Muscle layer of duodenum (tissue), 2 donors: ENCODE measurements at regions not wholly inside any gene's neighbourhood (a gene's known extent, or its start where the extent isn't known, plus 50 kb on each side); places are given as distances from the start of the nearest gene placed in this dataset.

ENCODE experiments used
- H3K27ac ChIP-seq: one replicate; pipeline ENCODE4 v1.7.0; 2013; ENCODE audit warnings: mild to moderate bottlenecking, low read length
- H3K27me3 ChIP-seq: one replicate; pipeline ENCODE4 v1.7.0; 2013; ENCODE audit warnings: low read depth, mild to moderate bottlenecking, control low read depth, low read length
- H3K36me3 ChIP-seq, 2 donors: one replicate each; pipeline ENCODE4 v1.7.0; 2013; ENCODE audit warnings: low read length in 2 of 2, control low read depth in 1 of 2, mild to moderate bottlenecking in 1 of 2; ENCODE audit not compliant: insufficient read depth in 2 of 2, control insufficient read depth in 1 of 2
- H3K4me1 ChIP-seq, 2 donors: one replicate each; pipeline ENCODE4 v1.7.0; 2013; ENCODE audit warnings: low read length in 2 of 2, mild to moderate bottlenecking in 2 of 2, control low read depth in 1 of 2, moderate library complexity in 1 of 2; ENCODE audit not compliant: insufficient read depth in 2 of 2, control insufficient read depth in 1 of 2
- H3K4me3 ChIP-seq, 2 donors: one replicate each; pipeline ENCODE4 v1.7.0; 2013; ENCODE audit warnings: low read length in 2 of 2, low read depth in 1 of 2, mild to moderate bottlenecking in 1 of 2
- H3K9me3 ChIP-seq, 2 donors: one replicate each; pipeline ENCODE4 v1.7.0; 2013; ENCODE audit warnings: low read length in 2 of 2, control low read depth in 1 of 2, mild to moderate bottlenecking in 1 of 2; ENCODE audit not compliant: control insufficient read depth in 1 of 2
- donor health status: healthy.

GRCh38 chr10:128835361-128835760, 631.7 kb upstream of the MGMT start:
- no peaks in the 10 kb centered on the region for H3K36me3 ChIP-seq
- H3K4me3 ChIP-seq, result no peak overlapping the region
- no peaks in the 10 kb centered on the region for H3K9me3 ChIP-seq
- no peak overlapping the region for H3K27ac ChIP-seq
- H3K4me1 ChIP-seq, result no peaks in the 10 kb centered on the region
- no peaks in the 10 kb centered on the region for H3K27me3 ChIP-seq

- no peaks in the 10 kb centered on the region for H3K9me3 ChIP-seq
- H3K36me3 ChIP-seq, result no peaks in the 10 kb centered on the region
- H3K4me1 ChIP-seq, result no peaks in the 10 kb centered on the region
- no peak overlapping the region for H3K4me3 ChIP-seq
- H3K27me3 ChIP-seq, result no peaks in the 10 kb centered on the region
- no peak overlapping the region for H3K27ac ChIP-seq
These were observed 629.6 kb upstream of the MGMT start for GRCh38 chr10:128837478-128837877.

- Histone ChIP-seq H3K4me1 (no peaks in the 10 kb centered on the region), H3K27ac (no peak overlapping the region), H3K4me3 (no peak overlapping the region), H3K27me3 (no peaks in the 10 kb centered on the region), H3K36me3 (no peaks in the 10 kb centered on the region), H3K9me3 (no peaks in the 10 kb centered on the region)
These were observed 627.9 kb upstream of the MGMT start for GRCh38 chr10:128839134-128839533.

GRCh38 chr10:128839701-128840100, 627.3 kb upstream of the MGMT start:
- H3K4me1 ChIP-seq, result no peaks in the 10 kb centered on the region
- no peaks in the 10 kb centered on the region for H3K27me3 ChIP-seq
- H3K36me3 ChIP-seq, result no peaks in the 10 kb centered on the region
- no peak overlapping the region for H3K27ac ChIP-seq
- no peak overlapping the region for H3K4me3 ChIP-seq
- H3K9me3 ChIP-seq, result no peaks in the 10 kb centered on the region

- Histone ChIP-seq H3K27me3 (no peaks in the 10 kb centered on the region), H3K9me3 (no peaks in the 10 kb centered on the region), H3K27ac (no peak overlapping the region), H3K4me3 (no peak overlapping the region), H3K36me3 (no peaks in the 10 kb centered on the region), H3K4me1 (no peaks in the 10 kb centered on the region)
These were observed 623.1 kb upstream of the MGMT start for GRCh38 chr10:128843972-128844371.

GRCh38 chr10:128846927-128847326, 620.1 kb upstream of the MGMT start:
- no peaks in the 10 kb centered on the region for H3K9me3 ChIP-seq
- no peaks in the 10 kb centered on the region for H3K27me3 ChIP-seq
- H3K27ac ChIP-seq, result no peak overlapping the region
- H3K4me1 ChIP-seq, result no peaks in the 10 kb centered on the region
- no peaks in the 10 kb centered on the region for H3K36me3 ChIP-seq
- H3K4me3 ChIP-seq, result no peak overlapping the region

- no peaks in the 10 kb centered on the region for H3K4me1 ChIP-seq
- no peak overlapping the region for H3K4me3 ChIP-seq
- H3K27ac ChIP-seq, result no peak overlapping the region
- no peaks in the 10 kb centered on the region for H3K9me3 ChIP-seq
- H3K36me3 ChIP-seq, result no peaks in the 10 kb centered on the region
- H3K27me3 ChIP-seq, result no peaks in the 10 kb centered on the region
These were observed 618.2 kb upstream of the MGMT start for GRCh38 chr10:128848810-128849209.

GRCh38 chr10:128850647-128851046, 616.4 kb upstream of the MGMT start:
- H3K9me3 ChIP-seq, result no peaks in the 10 kb centered on the region
- peaks cover 7 to 8% of the 10 kb centered on the region in 2 donors for H3K4me1 ChIP-seq
- H3K4me3 ChIP-seq, result no peak overlapping the region

GRCh38 chr10:128851281-128851680, 615.8 kb upstream of the MGMT start:
- Histone ChIP-seq H3K36me3 (no peaks in the 10 kb centered on the region), H3K9me3 (no peaks in the 10 kb centered on the region), H3K27me3 (no peaks in the 10 kb centered on the region), H3K27ac (no peak overlapping the region), H3K4me3 (no peak overlapping the region), H3K4me1 (peaks cover 7 to 8% of the 10 kb centered on the region in 2 donors)

More at GRCh38 chr10:128850647-128851046, 616.4 kb upstream of the MGMT start:
- H3K27me3 ChIP-seq, result no peaks in the 10 kb centered on the region
- H3K27ac ChIP-seq, result no peak overlapping the region
- H3K36me3 ChIP-seq, result no peaks in the 10 kb centered on the region

GRCh38 chr10:128851726-128852125, 615.3 kb upstream of the MGMT start:
- Histone ChIP-seq H3K36me3 (no peaks in the 10 kb centered on the region), H3K27ac (no peak overlapping the region), H3K9me3 (no peaks in the 10 kb centered on the region), H3K27me3 (no peaks in the 10 kb centered on the region), H3K4me1 (peaks cover 7 to 8% of the 10 kb centered on the region in 2 donors), H3K4me3 (no peak overlapping the region)

GRCh38 chr10:128852449-128852848, 614.6 kb upstream of the MGMT start:
- H3K27me3 ChIP-seq, result no peaks in the 10 kb centered on the region
- no peaks in the 10 kb centered on the region for H3K9me3 ChIP-seq
- no peak overlapping the region for H3K4me3 ChIP-seq
- H3K27ac ChIP-seq, result no peak overlapping the region
- H3K4me1 ChIP-seq, result peaks cover 7 to 8% of the 10 kb centered on the region in 2 donors
- no peaks in the 10 kb centered on the region for H3K36me3 ChIP-seq

- Histone ChIP-seq H3K4me3 (no peak overlapping the region), H3K27ac (no peak overlapping the region), H3K4me1 (peaks cover 7 to 8% of the 10 kb centered on the region in 2 donors)
These were observed 614.1 kb upstream of the MGMT start for GRCh38 chr10:128852902-128853301.

More at GRCh38 chr10:128852902-128853301, 614.1 kb upstream of the MGMT start:
- H3K9me3 ChIP-seq, result no peaks in the 10 kb centered on the region
- no peaks in the 10 kb centered on the region for H3K36me3 ChIP-seq
- no peaks in the 10 kb centered on the region for H3K27me3 ChIP-seq
